ENCODE measurements at regions not wholly inside any gene's neighbourhood (a gene's known extent, or its start where the extent isn't known, plus 50 kb on each side); places are given as distances from the start of the nearest gene placed in this dataset.
"Not testable (repeated sequence)": the region's sequence is repeated elsewhere in the genome, so short reads cannot be mapped to it uniquely, and the experiment has no call there.

- peaks cover 24% of the 10 kb centered on the region for H3K27me3 Mint-ChIP-seq
- H3K36me3 Mint-ChIP-seq: no peaks in the 10 kb centered on the region
- H3K9me3 Mint-ChIP-seq: no peaks in the 10 kb centered on the region
- H3K4me3 Mint-ChIP-seq: no peak overlapping the region
- H3K27ac Mint-ChIP-seq: no peak overlapping the region
- no peaks in the 10 kb centered on the region for H3K4me1 Mint-ChIP-seq
These were observed 581.3 kb downstream of the TMEM121 start for GRCh38 chr14:106107703-106108102.

DNA sequence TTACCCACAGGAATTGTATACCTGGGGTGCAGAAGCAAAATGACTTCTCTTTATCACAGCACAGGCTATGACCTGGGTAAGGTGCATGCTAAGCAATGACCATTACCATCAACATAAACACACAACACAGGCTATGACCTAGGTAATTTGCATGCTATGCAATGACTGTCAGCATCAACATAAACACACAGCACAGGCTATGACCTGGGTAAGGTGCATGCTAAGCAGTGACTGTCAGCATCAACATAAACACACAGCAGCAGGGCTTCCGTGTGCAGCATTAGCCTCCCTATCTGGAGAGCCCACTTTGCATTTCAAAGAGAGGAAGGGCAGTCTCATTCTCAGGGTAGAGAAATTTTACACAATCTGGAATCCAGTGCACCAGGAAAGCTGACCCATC lies 583.0 kb downstream of the TMEM121 start:
- no peaks in the 10 kb centered on the region for H3K36me3 Mint-ChIP-seq
- H3K27me3 Mint-ChIP-seq: peaks cover 16% of the 10 kb centered on the region
- no peaks in the 10 kb centered on the region for H3K4me1 Mint-ChIP-seq
- no peak overlapping the region for H3K4me3 Mint-ChIP-seq
- no peaks in the 10 kb centered on the region for H3K9me3 Mint-ChIP-seq
- no peak overlapping the region for H3K27ac Mint-ChIP-seq

DNA sequence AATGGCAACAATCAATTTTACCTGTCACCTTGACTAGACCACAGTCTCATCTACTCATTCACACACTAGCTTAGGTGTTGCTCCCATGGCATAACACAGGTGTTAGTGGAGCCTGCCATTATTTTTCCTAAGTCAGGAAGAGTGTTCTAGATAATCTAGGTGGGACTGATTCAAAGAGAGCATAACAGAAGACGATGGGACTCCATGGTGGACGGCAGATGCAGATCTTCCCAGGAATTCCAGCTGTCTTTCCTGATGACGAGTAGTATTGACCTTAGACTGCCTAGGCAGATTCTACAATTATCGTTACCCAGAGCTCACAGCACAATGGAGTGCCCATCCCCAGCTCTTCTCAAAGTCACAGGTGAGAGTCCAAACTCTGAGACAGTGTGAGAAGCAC lies 589.0 kb downstream of the TMEM121 start:
- H3K27ac Mint-ChIP-seq: no peak overlapping the region
- H3K27me3 Mint-ChIP-seq: peaks cover 21% of the 10 kb centered on the region
- H3K4me1 Mint-ChIP-seq: peaks cover 20% of the 10 kb centered on the region
- H3K36me3 Mint-ChIP-seq: no peaks in the 10 kb centered on the region
- H3K9me3 Mint-ChIP-seq: no peaks in the 10 kb centered on the region
- H3K4me3 Mint-ChIP-seq: no peak overlapping the region

- H3K4me3 Mint-ChIP-seq, H3K9me3 Mint-ChIP-seq, H3K27ac Mint-ChIP-seq, H3K36me3 Mint-ChIP-seq: not testable (repeated sequence)
- Mint-ChIP-seq H3K4me1 (peaks cover 20% of the 10 kb centered on the region), H3K27me3 (peaks cover 22% of the 10 kb centered on the region)
These were observed 590.1 kb downstream of the TMEM121 start for GRCh38 chr14:106116339-106116930.

GRCh38 chr14:106120101-106120500 lies 593.7 kb downstream of the TMEM121 start:
- Mint-ChIP-seq H3K9me3 (no peaks in the 10 kb centered on the region), H3K27me3 (peaks cover 22% of the 10 kb centered on the region), H3K36me3 (no peaks in the 10 kb centered on the region), H3K4me1 (peaks cover 20% of the 10 kb centered on the region), H3K27ac (no peak overlapping the region), H3K4me3 (no peak overlapping the region)

- Mint-ChIP-seq H3K27ac (no peak overlapping the region), H3K4me3 (no peak overlapping the region), H3K36me3 (no peaks in the 10 kb centered on the region), H3K27me3 (peaks cover 2% of the 10 kb centered on the region), H3K9me3 (no peaks in the 10 kb centered on the region), H3K4me1 (peaks cover 14% of the 10 kb centered on the region)
These were observed 602.9 kb downstream of the TMEM121 start for GRCh38 chr14:106129274-106129673.

DNA sequence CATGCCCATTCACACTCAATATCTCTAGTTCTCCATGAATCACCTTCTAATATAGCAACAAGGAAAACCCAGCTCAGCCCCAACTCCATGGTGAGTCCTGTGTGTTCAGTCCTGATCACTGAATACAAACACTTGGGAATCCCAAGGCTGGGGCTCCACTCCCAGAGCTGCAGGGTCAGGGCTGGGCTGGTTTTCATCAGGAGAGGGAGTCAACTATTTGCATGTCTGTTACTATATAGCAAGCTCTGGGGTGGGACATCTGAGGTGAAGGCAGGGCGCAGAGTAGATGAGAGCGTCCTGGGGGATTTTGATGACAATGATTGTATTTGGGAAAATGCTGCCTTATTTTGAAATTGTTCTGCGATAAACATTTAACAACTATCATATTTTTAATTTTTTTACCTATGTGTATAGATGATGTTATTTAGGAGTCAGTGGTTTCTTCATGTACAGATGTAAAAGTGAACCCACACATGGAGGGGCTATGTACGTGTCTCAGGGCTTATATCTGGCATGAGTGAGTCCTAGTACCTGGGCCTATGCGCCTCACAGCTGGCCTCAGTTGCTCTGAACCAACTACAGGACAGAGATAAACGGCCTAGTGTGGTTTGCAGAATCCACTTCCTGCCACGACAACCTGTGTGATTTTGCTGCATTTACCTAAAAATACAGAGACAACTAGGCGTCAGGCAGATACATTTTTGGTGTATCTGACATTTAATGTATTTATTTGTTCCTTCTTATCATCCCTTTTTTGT lies 603.7 kb downstream of the TMEM121 start:
- H3K36me3 Mint-ChIP-seq, H3K27me3 Mint-ChIP-seq, H3K4me3 Mint-ChIP-seq, H3K9me3 Mint-ChIP-seq, H3K27ac Mint-ChIP-seq: not testable (repeated sequence)
- H3K4me1 Mint-ChIP-seq: peaks cover 14% of the 10 kb centered on the region

DNA sequence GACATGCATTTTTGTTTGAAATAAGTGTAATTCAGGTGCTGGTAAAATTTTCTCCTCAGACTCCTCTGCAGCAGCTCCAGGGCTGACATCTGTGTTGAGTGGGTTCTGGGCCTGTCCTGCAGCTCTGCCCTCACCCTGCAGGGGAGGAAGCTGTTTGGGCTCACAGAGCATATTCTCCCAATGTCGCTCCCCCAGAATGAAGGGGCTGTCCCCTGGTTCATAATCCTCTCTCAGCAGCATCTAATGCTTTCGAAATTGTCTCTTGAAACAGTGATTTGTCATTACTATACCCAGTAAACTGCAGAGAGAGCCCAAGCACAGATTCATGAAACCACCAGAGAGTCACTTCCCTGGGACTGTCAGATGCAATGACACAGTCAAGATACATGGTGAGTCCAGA lies 606.7 kb downstream of the TMEM121 start:
- not testable (repeated sequence) for H3K27ac Mint-ChIP-seq, H3K36me3 Mint-ChIP-seq, H3K27me3 Mint-ChIP-seq, H3K4me3 Mint-ChIP-seq, H3K9me3 Mint-ChIP-seq
- peaks cover 14% of the 10 kb centered on the region for H3K4me1 Mint-ChIP-seq

DNA sequence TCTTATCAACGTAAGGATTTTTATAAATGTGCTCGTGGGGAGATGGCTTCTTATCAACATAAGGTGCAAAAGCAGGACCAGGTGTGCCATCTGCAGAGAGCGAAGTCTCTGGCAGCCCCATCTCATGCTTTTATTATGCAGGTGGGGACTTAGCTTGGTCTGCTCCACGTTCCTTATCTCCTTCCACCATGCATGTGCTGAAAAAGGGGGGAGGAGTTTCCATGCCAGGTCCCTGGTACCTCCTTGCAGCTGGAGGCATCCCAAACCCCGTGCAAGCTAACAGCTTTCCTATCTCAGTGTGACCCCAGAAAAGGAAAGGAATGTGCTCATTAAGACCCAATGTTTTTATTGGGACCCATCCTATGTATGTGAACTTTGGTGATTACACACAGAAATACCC lies 608.5 kb downstream of the TMEM121 start:
- Mint-ChIP-seq H3K36me3 (no peaks in the 10 kb centered on the region), H3K27ac (no peak overlapping the region)

GRCh38 chr14:106141242-106142220 lies 615.1 kb downstream of the TMEM121 start:
- H3K36me3 Mint-ChIP-seq: no peaks in the 10 kb centered on the region

More for the DNA sequence above, 608.5 kb downstream of the TMEM121 start:
- Mint-ChIP-seq H3K27me3 (peaks cover 2% of the 10 kb centered on the region), H3K4me3 (no peak overlapping the region), H3K4me1 (peaks cover 9% of the 10 kb centered on the region), H3K9me3 (no peaks in the 10 kb centered on the region)

DNA sequence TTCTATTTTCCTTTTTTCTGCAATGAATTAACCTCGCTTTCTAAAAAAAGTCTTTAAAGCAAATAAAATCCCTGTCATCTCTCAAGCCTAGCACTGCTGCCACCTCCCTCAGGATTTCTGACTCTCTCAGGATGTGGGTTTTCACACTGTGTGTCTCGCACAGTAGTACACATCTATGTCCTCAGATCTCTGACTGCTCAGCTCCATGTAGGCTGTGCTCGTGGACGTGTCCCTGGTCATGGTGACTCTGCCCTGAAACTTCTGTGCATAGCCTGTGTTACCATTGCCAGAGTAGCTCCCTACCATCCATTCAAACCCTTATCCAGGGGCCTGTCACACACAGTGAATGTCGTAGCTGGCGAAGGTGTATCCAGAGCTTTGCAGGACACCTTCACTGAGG lies 619.3 kb downstream of the TMEM121 start:
- not testable (repeated sequence) for H3K36me3 Mint-ChIP-seq, H3K4me1 Mint-ChIP-seq, H3K27ac Mint-ChIP-seq, H3K9me3 Mint-ChIP-seq, H3K27me3 Mint-ChIP-seq, H3K4me3 Mint-ChIP-seq

More at GRCh38 chr14:106141242-106142220, 615.1 kb downstream of the TMEM121 start:
- no peak overlapping the region for H3K27ac Mint-ChIP-seq
- H3K9me3 Mint-ChIP-seq: no peaks in the 10 kb centered on the region
- H3K27me3 Mint-ChIP-seq: no peaks in the 10 kb centered on the region
- H3K4me1 Mint-ChIP-seq: no peaks in the 10 kb centered on the region
- H3K4me3 Mint-ChIP-seq: no peak overlapping the region

GRCh38 chr14:106153362-106153955 lies 627.1 kb downstream of the TMEM121 start:
- not testable (repeated sequence) for H3K4me1 Mint-ChIP-seq, H3K27ac Mint-ChIP-seq, H3K4me3 Mint-ChIP-seq, H3K27me3 Mint-ChIP-seq, H3K36me3 Mint-ChIP-seq, H3K9me3 Mint-ChIP-seq

- H3K9me3 Mint-ChIP-seq: no peaks in the 10 kb centered on the region
- H3K4me1 Mint-ChIP-seq: peaks cover 12% of the 10 kb centered on the region
- H3K27me3 Mint-ChIP-seq: no peaks in the 10 kb centered on the region
- no peak overlapping the region for H3K4me3 Mint-ChIP-seq
- no peaks in the 10 kb centered on the region for H3K36me3 Mint-ChIP-seq
- H3K27ac Mint-ChIP-seq: peak overlapping the region; percentile 52
These were observed 636.9 kb downstream of the TMEM121 start for GRCh38 chr14:106163316-106163715.

- not testable (repeated sequence) for H3K4me3 Mint-ChIP-seq, H3K9me3 Mint-ChIP-seq, H3K36me3 Mint-ChIP-seq, H3K27ac Mint-ChIP-seq, H3K27me3 Mint-ChIP-seq
- peaks cover 12% of the 10 kb centered on the region for H3K4me1 Mint-ChIP-seq
These were observed 637.4 kb downstream of the TMEM121 start for GRCh38 chr14:106163812-106164211.

DNA sequence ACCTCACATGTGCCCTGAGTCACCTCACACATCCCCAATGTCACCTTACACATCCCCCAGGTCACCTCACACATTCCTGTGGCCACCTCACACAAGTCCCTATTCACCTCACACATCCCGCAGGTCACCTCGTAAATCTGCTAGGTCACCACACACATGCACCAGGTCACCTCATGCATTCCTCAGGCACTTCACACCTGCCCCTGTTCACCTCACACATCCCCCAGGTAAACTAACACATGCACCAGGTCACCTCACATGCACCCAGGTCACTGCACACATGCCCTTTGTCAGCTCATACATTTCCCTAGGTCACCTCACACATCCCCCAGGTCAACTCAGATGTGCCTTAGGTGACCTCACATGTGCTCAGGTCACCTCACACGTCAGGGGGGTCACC lies 639.8 kb downstream of the TMEM121 start:
- H3K4me1 Mint-ChIP-seq: peaks cover 25% of the 10 kb centered on the region
- peak overlapping the region; percentile 31 for H3K27ac Mint-ChIP-seq
- no peaks in the 10 kb centered on the region for H3K9me3 Mint-ChIP-seq
- no peak overlapping the region for H3K4me3 Mint-ChIP-seq
- H3K27me3 Mint-ChIP-seq: no peaks in the 10 kb centered on the region
- no peaks in the 10 kb centered on the region for H3K36me3 Mint-ChIP-seq

Data from activated naive CD4-positive, alpha-beta T cell treated with anti-CD3 and anti-CD28 coated beads, Interleukin-2, amount 50 U/mL, for 24 hours (primary cell).